Lung (tissue), 11 donors: ENCODE measurements at regions not wholly inside any gene's neighbourhood (a gene's known extent, or its start where the extent isn't known, plus 50 kb on each side); places are given as distances from the start of the nearest gene placed in this dataset.

Experiments used
- ATAC-seq: fragments of 200-7000 bp; cut with Tn5 transposase; one replicate; pipeline ENCODE4 v1.9.1; 2020; ENCODE audit warnings: moderate number of reproducible peaks; ENCODE audit not compliant: insufficient read depth, low FRiP score
- DNase-seq, 3 donors: peaks; one replicate each; pipeline ENCODE4 v3.0.0-alpha.2; 2013 to 2017
- H3K27ac ChIP-seq, 2 donors: one replicate each; pipeline ENCODE4 v1.5.1; 2013; ENCODE audit warnings: mild to moderate bottlenecking in 2 of 2, moderate library complexity in 2 of 2, control low read depth in 1 of 2, inconsistent platforms in 1 of 2, low read depth in 1 of 2, low read length in 1 of 2
- H3K27me3 ChIP-seq, 3 donors: one replicate each; pipeline ENCODE4 v1.5.1; 2013; ENCODE audit warnings: low read length in 2 of 3; ENCODE audit not compliant: control insufficient read depth in 3 of 3, insufficient read depth in 3 of 3
- H3K36me3 ChIP-seq, 4 donors: one replicate each; pipeline ENCODE4 v1.5.1; 2013; ENCODE audit warnings: low read length in 4 of 4, mild to moderate bottlenecking in 1 of 4, moderate library complexity in 1 of 4; ENCODE audit not compliant: control insufficient read depth in 4 of 4, insufficient read depth in 4 of 4
- H3K4me1 ChIP-seq, 5 donors: one replicate each; pipeline ENCODE4 v1.5.1; 2013; ENCODE audit warnings: low read length in 5 of 5, mild to moderate bottlenecking in 2 of 5, moderate library complexity in 1 of 5; ENCODE audit not compliant: control insufficient read depth in 5 of 5, insufficient read depth in 5 of 5
- H3K4me3 ChIP-seq: one replicate; pipeline ENCODE4 v1.5.1; 2013; ENCODE audit warnings: mild to moderate bottlenecking, control low read depth, moderate library complexity
- H3K9ac ChIP-seq, 2 donors: one replicate each; pipeline ENCODE4 v1.5.1; 2013; ENCODE audit warnings: low read length in 2 of 2, control low read depth in 1 of 2; ENCODE audit not compliant: insufficient read depth in 1 of 2
- H3K9me3 ChIP-seq, 4 donors: one replicate each; pipeline ENCODE4 v1.5.1; 2013; ENCODE audit warnings: low read length in 3 of 4, mild to moderate bottlenecking in 1 of 4, moderate library complexity in 1 of 4; ENCODE audit not compliant: control insufficient read depth in 4 of 4, insufficient read depth in 3 of 4
- CTCF ChIP-seq: IDR thresholded peaks from 2 replicates; pipeline ENCODE4 v1.5.1; 2012; ENCODE audit warnings: mild to moderate bottlenecking; ENCODE audit errors: control extremely low read depth, extremely low read depth
- WGBS, 2 donors: extraction: QIAGEN DNeasy Blood & Tissue Kit; methylation state at CpG; one replicate each; pipeline ENCODE4 v1.1.7; 2013; 5-methylcytosine and 5-hydroxymethylcytosine counted together
- donor health status: control.
- donor health status: control.
- donor health status: Bipolar disorder and iron deficiency.
- donor health status: healthy.
- donor health status: DM: yes; HTN: yes; CAD: no.

GRCh38 chr3:23743141-23743784, 62.5 kb upstream of the UBE2E1 start:
- WGBS, 2 donors: 65 to 78% methylated on average over 24 of the region's 24 CpGs
- Histone ChIP-seq H3K27ac (no peak overlapping the region), H3K9me3 (no peaks in the 10 kb centered on the region), H3K4me1 (peaks cover 0 to 24% (median 6%) of the 10 kb centered on the region in 5 donors), H3K36me3 (no peaks in the 10 kb centered on the region), H3K27me3 (peaks cover 0 to 2% (median 0%) of the 10 kb centered on the region in 3 donors), H3K9ac (no peak overlapping the region), H3K4me3 (no peak overlapping the region)
- no peak for TF ChIP-seq CTCF
- DNase-seq (no peak), ATAC-seq (no peak)

- DNase-seq (no peak), ATAC-seq (no peak)
- no peak for TF ChIP-seq CTCF
- Histone ChIP-seq H3K27ac (no peak overlapping the region), H3K4me1 (peaks cover 0 to 36% (median 10%) of the 10 kb centered on the region in 5 donors), H3K9me3 (no peaks in the 10 kb centered on the region), H3K9ac (no peak overlapping the region), H3K36me3 (no peaks in the 10 kb centered on the region), H3K27me3 (peaks cover 0 to 2% (median 0%) of the 10 kb centered on the region in 3 donors), H3K4me3 (no peak overlapping the region)
- WGBS, 2 donors: 50 to 58% methylated on average over 7 of the region's 7 CpGs
Observed at GRCh38 chr3:23746441-23746840, 59.3 kb upstream of the UBE2E1 start.

GRCh38 chr3:23747841-23748240, 57.9 kb upstream of the UBE2E1 start:
- H3K9ac ChIP-seq: no peak overlapping the region
- TF ChIP-seq CTCF: no peak
- no peak for ATAC-seq
- peaks cover 0 to 2% (median 0%) of the 10 kb centered on the region in 3 donors for H3K27me3 ChIP-seq
- 83 to 90% methylated on average over 2 of the region's 2 CpGs for WGBS, 2 donors
- no peak for DNase-seq
- peaks cover 0 to 33% (median 10%) of the 10 kb centered on the region in 5 donors for H3K4me1 ChIP-seq
- H3K27ac ChIP-seq: no peak overlapping the region
- no peaks in the 10 kb centered on the region for H3K9me3 ChIP-seq
- H3K36me3 ChIP-seq: no peaks in the 10 kb centered on the region
- no peak overlapping the region for H3K4me3 ChIP-seq
